GM10248 (cell line): ENCODE measurements at regions not wholly inside any gene's neighbourhood (a gene's known extent, or its start where the extent isn't known, plus 50 kb on each side); places are given as distances from the start of the nearest gene placed in this dataset.

Source experiments
- CTCF ChIA-PET: fragments of 300-600 bp; sonication (Branson Sonifier 250); formaldehyde crosslinking; extraction: SDS; loops from one replicate; lab custom pipeline; 2021; ENCODE audit warnings: antibody characterized with exemption; lab: Yijun Ruan, JAX
- POLR2A ChIA-PET: fragments of 350-650 bp; sonication (Branson Sonifier 250); formaldehyde crosslinking; extraction: SDS; loops from one replicate; lab custom pipeline; 2020; ENCODE audit warnings: antibody characterized with exemption; lab: Yijun Ruan, JAX
- DNase-seq: peaks from one replicate; pipeline ENCODE4 v3.0.0; 2012; ENCODE audit errors: extremely low spot score
- CTCF ChIP-seq: IDR thresholded peaks from 2 replicates; pipeline ENCODE4 v1.5.1; 2012; ENCODE audit warnings: mild to moderate bottlenecking, low read depth; ENCODE audit errors: extremely low read depth, missing control alignments, control extremely low read depth

DNA sequence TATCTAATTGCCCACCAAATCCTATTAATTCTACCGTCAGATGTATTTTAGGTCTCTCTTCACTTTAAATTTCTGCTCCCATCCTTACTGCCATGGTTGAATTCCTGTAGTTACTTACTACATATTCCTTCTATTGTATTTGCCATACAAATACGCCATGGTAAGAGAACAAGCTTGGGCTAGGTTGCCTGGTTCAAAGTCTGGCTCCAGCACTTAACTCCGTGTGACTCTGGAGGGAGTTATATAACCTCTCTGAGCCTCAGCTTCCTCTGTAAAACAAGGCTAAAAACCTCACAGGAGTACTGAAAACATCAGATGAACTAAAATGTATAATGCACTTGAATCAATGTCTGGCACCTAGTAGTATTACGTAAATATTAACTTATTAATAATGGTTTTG, 260.3 kb upstream of the RPS6KA3 start:
- no peak for DNase-seq
- CTCF ChIA-PET: interaction anchor here (1.5 to 7.2 kb wide), 4 partner anchors 10 to 1219 kb away, joined by 4 to 46 read pairs (median 26); no protein-coding TSS in a partner anchor
- TF ChIP-seq CTCF: no peak
- POLR2A ChIA-PET: no interaction called here

GRCh38 chrX:20523626-20524312, 257.1 kb upstream of the RPS6KA3 start:
- no peak for DNase-seq
- no peak for TF ChIP-seq CTCF
- ChIA-PET CTCF (no interaction called here), POLR2A (no interaction called here)

GRCh38 chrX:20522420-20522819, 255.7 kb upstream of the RPS6KA3 start:
- no peak for TF ChIP-seq CTCF
- ChIA-PET POLR2A (no interaction called here), CTCF (no interaction called here)
- DNase-seq: no peak

- CTCF ChIA-PET: interaction anchor here (2.2 kb wide), 1 partner anchor 8 kb away, joined by 8 read pairs; no protein-coding TSS in a partner anchor
- DNase-seq: no peak
- no peak for TF ChIP-seq CTCF
- POLR2A ChIA-PET: no interaction called here
These were observed 254.5 kb upstream of the RPS6KA3 start for GRCh38 chrX:20521222-20521621.

DNA sequence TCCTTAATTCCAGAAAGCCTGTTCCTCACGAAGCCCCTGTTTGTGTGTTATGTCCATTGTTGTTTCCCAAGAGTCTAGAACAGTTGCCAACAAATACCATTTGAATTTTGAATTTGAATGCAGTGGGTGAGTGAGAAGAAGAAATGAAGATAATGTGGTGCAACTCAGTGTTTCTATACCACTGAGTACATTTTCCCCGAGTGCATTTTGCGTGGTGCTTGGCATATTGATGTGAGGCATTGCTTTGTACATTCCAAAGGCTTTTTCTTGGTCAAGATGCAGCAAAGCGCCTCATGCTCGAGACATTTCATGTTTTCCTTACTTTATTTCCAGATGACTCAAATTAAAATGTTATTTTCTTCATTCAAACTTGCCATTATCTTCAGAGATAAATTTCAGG, 253.1 kb upstream of the RPS6KA3 start:
- TF ChIP-seq CTCF: no peak
- CTCF ChIA-PET: interaction anchor here (2.2 to 5.8 kb wide), 2 partner anchors 9 to 10 kb away, joined by 8 to 37 read pairs; no protein-coding TSS in a partner anchor
- DNase-seq: no peak
- POLR2A ChIA-PET: no interaction called here

DNA sequence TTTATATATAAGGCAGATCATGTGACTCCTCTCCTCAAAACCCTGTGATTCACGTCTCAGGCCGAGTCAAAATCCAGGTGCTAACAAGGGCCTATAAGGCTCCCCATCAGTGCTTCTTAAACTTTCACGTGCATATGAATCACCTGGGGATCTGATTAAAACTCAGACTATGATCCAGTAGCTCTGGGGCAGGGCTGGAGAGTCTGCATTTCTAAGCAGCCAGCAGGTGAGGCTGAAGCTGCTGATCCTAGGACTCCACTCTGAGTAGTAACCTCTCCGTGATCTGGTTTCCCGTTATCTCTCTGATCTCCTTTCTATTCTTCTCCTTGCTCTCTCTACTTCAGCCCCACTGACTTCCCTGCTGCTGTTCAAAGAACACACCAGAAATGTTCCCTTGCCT, 252.4 kb upstream of the RPS6KA3 start:
- TF ChIP-seq CTCF: no peak
- ChIA-PET CTCF (interaction anchor here (5.8 kb wide), 1 partner anchor 10 kb away, joined by 37 read pairs; no protein-coding TSS in a partner anchor), POLR2A (no interaction called here)
- DNase-seq: no peak
